WI38 (cell line): ENCODE measurements at regions not wholly inside any gene's neighbourhood (a gene's known extent, or its start where the extent isn't known, plus 50 kb on each side); places are given as distances from the start of the nearest gene placed in this dataset.

Experiments
- H3K4me3 ChIP-seq: 2 replicates; pipeline ENCODE4 v1.5.1; 2011; ENCODE audit warnings: low read depth, mild to moderate bottlenecking, control low read depth, low read length
- CTCF ChIP-seq: IDR thresholded peaks from 2 replicates; pipeline ENCODE4 v1.5.1; 2012; ENCODE audit warnings: low read depth, mild to moderate bottlenecking, control low read depth, low read length

GRCh38 chr22:27441706-27442475, 359.7 kb downstream of the MN1 start:
- H3K4me3 ChIP-seq, result no peak overlapping the region
- no peak for TF ChIP-seq CTCF

GRCh38 chr22:27443306-27443705, 358.2 kb downstream of the MN1 start:
- H3K4me3 ChIP-seq, result no peak overlapping the region
- no peak for TF ChIP-seq CTCF

- H3K4me3 ChIP-seq, result no peak overlapping the region
- TF ChIP-seq CTCF, result no peak
Observed at GRCh38 chr22:27445881-27446280, 355.7 kb downstream of the MN1 start.

- H3K4me3 ChIP-seq, result no peak overlapping the region
- TF ChIP-seq CTCF, result no peak
Observed at GRCh38 chr22:27447289-27447688, 354.3 kb downstream of the MN1 start.

GRCh38 chr22:27450448-27450847, 351.1 kb downstream of the MN1 start:
- H3K4me3 ChIP-seq, result no peak overlapping the region
- no peak for TF ChIP-seq CTCF

GRCh38 chr22:27452245-27452644, 349.3 kb downstream of the MN1 start:
- no peak for TF ChIP-seq CTCF
- H3K4me3 ChIP-seq, result no peak overlapping the region

- no peak overlapping the region for H3K4me3 ChIP-seq
- no peak for TF ChIP-seq CTCF
Observed at GRCh38 chr22:27452922-27453321, 348.6 kb downstream of the MN1 start.
